A172 (cell line): ENCODE measurements at regions not wholly inside any gene's neighbourhood (a gene's known extent, or its start where the extent isn't known, plus 50 kb on each side); places are given as distances from the start of the nearest gene placed in this dataset.

Experiments used
- DNase-seq: peaks from one replicate; pipeline ENCODE4 v3.0.0-alpha.2; 2015; ENCODE audit warnings: low spot score

DNA sequence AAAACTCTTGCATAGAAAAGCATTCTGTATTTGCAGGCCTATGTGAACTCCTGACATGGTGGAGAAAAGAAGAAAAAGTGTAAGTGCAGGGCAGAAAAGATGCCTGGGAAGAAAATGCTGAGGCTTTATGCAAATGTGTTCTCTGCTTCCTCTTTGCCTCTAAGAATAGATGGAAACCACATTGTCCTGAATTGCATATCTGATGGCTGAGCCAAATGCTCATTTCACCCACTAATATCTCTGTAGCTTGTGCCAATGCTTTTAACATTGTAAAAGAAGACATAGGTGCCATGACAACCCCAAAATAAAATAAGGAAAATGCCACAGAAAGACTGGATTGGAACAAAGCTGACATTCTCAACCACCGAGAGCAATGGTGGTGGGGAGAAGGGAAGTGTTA lies 307.4 kb downstream of the GRIA2 start:
- no peak for DNase-seq

DNA sequence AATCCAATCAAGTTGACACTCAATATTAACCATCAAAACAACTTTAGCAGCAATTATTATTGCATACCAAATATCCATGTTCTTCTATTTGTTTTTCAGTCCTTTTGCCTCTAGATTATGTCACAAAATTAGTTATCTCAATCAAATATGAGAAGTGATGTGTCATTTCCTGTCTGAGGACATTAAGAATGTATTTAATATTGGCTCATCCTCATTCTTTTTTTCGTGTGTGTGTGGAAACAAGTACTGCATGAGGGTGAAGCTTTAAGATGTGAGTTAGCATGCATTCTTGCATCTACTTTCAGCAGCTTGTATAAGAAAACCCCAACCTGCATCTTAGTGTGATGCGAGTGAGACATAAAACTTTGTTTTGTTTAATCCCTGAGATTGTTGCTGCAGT lies 301.4 kb downstream of the GRIA2 start:
- no peak for DNase-seq

DNA sequence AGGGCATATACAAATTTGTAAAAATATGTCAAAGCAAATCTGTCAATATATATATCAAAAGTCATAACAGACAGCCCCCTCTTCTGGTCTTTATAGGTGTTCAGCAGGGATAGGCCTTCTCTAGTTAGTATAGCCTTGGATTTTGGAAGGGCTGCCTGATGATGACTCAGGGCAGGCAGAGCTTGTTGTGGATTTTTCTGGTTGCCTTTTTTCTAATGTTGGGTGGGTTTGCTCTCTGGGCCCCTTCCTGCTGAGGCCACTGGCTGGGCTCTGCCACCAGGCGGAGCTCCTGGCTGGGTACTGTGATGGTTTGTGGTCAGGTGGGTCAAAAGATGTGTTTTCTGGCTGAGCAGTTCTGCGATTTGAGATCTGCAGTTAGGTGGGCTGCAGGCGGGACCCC lies 294.2 kb downstream of the GRIA2 start:
- no peak for DNase-seq

DNA sequence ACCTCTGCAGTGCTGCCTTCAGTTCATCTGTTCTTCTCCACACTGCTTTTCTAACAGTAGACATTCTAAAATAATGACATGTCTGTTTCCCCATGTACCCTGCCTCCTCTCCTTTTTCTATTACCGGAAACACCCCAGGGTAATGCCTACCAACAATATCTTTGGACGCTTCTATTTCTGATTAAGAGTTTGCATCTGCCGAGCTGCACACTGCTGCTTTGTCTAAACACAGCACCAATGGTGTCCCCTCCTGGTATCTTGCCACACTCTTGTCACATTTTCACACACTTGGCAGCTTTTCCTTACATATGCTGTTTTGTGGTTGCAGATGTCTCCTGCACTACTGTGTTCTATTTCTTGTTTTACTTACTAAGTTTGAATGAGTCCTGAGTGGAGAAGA lies 288.8 kb downstream of the GRIA2 start:
- DNase-seq, result no peak

DNA sequence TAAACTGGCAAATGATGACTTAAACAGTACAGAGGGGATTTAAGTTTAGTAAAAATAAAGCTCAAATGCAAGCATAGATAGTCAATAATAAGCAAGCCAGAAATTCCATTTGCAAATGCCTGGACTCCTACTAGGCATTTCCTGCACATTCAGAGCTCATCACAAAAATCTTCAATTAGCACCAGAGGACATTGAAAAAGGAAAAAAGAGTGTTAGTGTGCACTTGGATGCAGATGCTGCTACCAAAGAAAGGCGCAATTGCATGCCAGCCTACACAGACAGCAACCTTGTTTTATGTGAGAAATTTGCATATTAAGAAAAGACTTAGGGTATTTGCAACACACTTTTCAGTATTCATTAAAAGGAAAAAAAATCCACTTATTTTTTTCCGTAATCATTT lies 282.1 kb downstream of the GRIA2 start:
- no peak for DNase-seq

DNA sequence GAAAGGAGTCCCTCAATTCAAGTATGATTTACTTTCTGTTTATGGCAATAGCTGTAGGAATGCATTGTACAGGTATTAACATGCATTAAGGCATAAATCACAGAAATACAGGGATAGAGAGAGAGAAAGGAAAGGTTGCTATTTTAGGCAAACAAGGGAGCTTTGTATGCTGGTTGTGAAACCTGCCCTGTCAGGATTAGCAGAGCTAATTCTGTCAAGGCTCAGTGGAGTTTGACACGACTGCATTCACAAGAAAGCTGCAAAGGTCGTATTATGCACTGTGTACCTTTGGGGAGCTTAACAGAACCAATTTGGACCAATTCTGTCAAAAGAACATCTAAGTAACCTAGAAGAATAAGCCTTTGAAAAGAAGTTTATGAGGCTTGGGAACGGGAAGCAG lies 239.3 kb downstream of the GRIA2 start:
- no peak for DNase-seq

DNA sequence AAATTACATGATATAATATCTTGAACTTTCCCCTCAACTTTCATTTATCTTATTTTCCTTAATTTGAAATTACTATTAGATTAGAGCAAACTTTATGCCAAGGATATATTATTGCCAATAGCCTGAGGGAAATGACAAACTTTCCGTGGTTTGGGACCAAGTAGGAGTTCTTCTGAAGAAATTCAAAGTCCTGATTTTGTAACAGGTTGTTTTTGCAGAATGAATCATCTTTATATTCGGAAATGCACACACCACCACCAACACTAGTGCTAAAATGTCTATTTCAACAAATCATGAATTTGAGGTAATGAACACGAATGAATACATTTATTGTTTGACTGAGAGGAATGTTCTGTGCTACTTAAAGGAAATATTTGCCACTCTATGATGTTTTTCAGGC lies 226.7 kb downstream of the GRIA2 start:
- DNase-seq, result no peak

DNA sequence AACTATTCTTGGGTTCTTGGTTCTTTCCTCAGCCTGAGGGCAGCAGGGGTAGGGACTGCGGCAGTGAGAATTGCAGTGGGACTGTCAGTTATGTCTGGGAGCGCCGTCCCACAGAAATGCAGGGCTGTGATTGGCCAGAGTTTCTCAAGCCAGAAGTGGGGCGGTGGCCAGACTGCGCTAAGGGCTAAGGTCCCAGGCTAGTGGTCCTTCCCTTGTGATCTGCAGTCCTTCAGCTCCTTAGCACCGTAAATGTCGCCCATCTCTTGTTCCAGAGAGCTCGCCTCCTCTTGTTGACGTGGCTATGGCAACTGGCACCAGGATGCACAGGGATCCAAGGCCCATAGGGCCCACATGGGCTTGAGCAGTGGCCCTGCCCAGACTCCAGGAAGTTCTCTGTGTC lies 223.5 kb downstream of the GRIA2 start:
- no peak for DNase-seq

DNA sequence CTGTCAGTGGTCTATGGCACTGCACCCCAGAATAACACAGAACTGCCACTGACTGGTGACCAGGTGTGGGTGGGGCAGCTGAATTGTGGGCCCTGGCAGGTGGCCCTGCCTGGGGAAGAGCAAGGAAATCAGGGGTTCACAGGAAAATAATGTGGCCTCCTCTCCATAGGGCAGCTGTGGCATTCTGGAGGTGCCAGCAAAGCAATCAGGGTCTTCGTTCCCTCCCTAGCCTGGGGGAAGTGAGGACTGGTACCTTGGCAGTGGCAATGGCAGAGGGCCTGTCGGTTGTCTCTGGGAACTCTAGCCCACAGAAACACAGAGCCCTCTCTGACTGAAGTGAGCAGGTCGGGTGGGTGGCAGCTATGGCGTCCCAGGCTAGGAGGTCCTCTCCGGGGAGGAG lies 223.0 kb downstream of the GRIA2 start:
- DNase-seq, result no peak

DNA sequence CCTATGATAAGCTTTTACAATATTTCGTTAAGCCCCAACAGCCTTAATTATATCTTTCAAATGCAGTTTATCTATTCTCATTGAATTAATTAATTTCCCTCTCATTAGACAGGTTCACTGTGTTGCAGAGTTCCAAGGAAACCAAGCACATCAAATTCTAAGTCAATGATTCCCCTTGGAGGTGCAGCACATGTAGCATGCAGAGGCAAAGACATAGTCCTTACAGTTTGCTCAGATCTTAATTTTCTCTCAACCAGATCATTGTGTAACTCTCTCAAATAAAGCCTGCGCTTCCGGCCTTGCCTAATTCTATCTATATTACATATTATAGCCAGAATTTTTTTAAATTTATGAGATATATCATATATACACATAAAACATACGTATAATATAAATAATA lies 205.4 kb downstream of the GRIA2 start:
- no peak for DNase-seq

DNA sequence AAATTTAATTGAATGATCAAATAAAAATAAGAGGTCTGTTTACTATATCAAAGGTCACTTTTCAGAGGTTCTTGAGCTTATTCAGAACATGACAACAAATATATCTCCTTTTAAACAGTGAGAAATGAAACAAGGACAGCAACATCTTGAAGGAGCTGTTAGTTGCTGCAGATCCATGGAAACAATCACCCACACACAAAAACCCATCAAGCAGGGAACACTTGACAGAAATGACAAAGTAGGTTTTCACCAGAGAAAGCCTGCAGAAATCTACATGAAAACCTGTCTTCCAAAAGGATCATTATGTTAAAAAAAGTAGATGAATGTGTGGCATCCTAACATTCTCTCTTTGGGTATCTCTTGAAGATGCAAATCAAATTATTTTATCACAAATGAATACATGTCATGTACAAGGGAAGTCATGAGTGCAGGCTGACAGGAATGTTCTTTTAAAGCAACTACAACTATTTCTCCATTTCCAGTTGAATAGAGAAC lies 203.0 kb downstream of the GRIA2 start:
- DNase-seq, result no peak

DNA sequence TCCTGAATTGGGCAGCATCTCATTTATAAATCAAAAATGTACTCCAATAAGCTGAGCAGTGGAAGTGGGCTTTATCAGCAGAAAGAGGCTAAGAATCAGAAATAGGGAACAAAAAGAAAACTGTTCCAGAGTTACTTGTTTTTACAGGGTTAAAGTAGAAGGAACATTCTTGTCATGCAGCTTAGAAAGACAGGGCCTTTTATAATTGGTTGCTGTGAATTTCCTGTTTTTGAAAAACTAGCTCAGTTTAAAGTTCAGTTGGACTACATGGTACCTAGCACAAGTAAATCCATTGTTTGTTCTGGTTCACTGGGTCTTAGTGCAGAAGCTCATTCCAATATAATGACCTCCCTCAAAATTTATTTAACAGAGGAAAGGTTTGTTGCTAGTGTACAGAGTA lies 200.8 kb downstream of the GRIA2 start:
- no peak for DNase-seq
